ENCODE measurements at regions not wholly inside any gene's neighbourhood (a gene's known extent, or its start where the extent isn't known, plus 50 kb on each side); places are given as distances from the start of the nearest gene placed in this dataset.

DNA sequence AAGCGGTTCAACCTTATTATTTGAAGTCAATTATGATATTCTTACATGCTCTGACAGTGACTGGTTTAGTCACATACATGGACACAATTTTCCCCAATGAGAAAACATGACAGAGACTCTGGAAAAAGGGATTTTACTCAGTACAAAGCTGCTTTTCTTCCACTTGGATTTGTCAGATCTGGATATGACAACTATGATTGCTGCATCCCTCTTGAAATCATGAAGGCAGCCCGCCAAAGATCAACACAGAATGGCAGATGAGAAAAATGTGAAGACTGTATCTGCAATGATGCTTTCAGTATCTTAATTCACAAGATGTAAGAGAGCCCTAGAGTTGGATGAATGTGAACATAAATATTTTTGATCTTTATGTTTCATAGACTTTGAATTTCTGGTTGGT is 439.6 kb downstream of the CDH8 start:
- no peak for TF ChIP-seq TCF12 (IDR thresholded peaks at IDR 0.05)
- no peak for TF ChIP-seq MXI1 (IDR thresholded peaks at IDR 0.05; ENCODE audit: low read depth, low read length)
- TF ChIP-seq, protein P1, sequence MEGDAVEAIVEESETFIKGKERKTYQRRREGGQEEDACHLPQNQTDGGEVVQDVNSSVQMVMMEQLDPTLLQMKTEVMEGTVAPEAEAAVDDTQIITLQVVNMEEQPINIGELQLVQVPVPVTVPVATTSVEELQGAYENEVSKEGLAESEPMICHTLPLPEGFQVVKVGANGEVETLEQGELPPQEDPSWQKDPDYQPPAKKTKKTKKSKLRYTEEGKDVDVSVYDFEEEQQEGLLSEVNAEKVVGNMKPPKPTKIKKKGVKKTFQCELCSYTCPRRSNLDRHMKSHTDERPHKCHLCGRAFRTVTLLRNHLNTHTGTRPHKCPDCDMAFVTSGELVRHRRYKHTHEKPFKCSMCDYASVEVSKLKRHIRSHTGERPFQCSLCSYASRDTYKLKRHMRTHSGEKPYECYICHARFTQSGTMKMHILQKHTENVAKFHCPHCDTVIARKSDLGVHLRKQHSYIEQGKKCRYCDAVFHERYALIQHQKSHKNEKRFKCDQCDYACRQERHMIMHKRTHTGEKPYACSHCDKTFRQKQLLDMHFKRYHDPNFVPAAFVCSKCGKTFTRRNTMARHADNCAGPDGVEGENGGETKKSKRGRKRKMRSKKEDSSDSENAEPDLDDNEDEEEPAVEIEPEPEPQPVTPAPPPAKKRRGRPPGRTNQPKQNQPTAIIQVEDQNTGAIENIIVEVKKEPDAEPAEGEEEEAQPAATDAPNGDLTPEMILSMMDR (IDR thresholded peaks at IDR 0.05) = no peak
- TF ChIP-seq GATA2 (CRISPR knock-in tag; IDR thresholded peaks at IDR 0.05) = no peak
- TF ChIP-seq JUND (IDR thresholded peaks at IDR 0.05) = no peak
- no peak for TF ChIP-seq POLR2AphosphoS5 (IDR thresholded peaks at IDR 0.05; ENCODE audit: low read depth, low read length)
- TF ChIP-seq RCOR1 (IDR thresholded peaks at IDR 0.05; ENCODE audit: low read length) = no peak
- TF ChIP-seq NFIC (IDR thresholded peaks at IDR 0.05; ENCODE audit: borderline replicate concordance) = no peak
- TF ChIP-seq, protein P2, sequence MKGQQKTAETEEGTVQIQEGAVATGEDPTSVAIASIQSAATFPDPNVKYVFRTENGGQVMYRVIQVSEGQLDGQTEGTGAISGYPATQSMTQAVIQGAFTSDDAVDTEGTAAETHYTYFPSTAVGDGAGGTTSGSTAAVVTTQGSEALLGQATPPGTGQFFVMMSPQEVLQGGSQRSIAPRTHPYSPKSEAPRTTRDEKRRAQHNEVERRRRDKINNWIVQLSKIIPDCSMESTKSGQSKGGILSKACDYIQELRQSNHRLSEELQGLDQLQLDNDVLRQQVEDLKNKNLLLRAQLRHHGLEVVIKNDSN (IDR thresholded peaks at IDR 0.05; ENCODE audit: borderline replicate concordance, low read depth) = no peak
- no peak overlapping the region for H2AFZ ChIP-seq (ENCODE audit: low read depth)
- no peak overlapping the region for H3K9ac ChIP-seq
- H3K9me3 ChIP-seq = no peaks in the 10 kb centered on the region
- H3K27ac ChIP-seq (ENCODE audit: low read depth in 2 of 2, low read length in 1 of 2) = no peak overlapping the region
- H3K36me3 ChIP-seq (replicated peaks in 1 of 2; ENCODE audit: control insufficient read depth in 1 of 2, insufficient read depth in 2 of 2, low read length in 1 of 2) = no peaks in the 10 kb centered on the region
- no peaks in the 10 kb centered on the region for H3K9me2 ChIP-seq
- CTCF ChIA-PET = no interaction called here
- POLR2A ChIA-PET = no interaction called here
- H3K4me3 ChIP-seq (ENCODE audit: low read depth in 2 of 2, low read length in 1 of 2) = no peak overlapping the region
- no peak for DNase-seq
- H3K4me1 ChIP-seq (ENCODE audit: control insufficient read depth in 1 of 2, insufficient read depth in 2 of 2, low read depth in 1 of 2, low read length in 1 of 2) = no peaks in the 10 kb centered on the region
- H3K4me2 ChIP-seq = no peak overlapping the region
- H3K27me3 ChIP-seq (ENCODE audit: insufficient read depth) = no peaks in the 10 kb centered on the region
- no peaks in the 10 kb centered on the region for H4K20me1 ChIP-seq (ENCODE audit: insufficient read depth)
- no peaks in the 10 kb centered on the region for H3F3A ChIP-seq (replicated peaks; ENCODE audit: insufficient read depth)
- WGBS (ENCODE audit: low lambda C conversion rate) = 6% methylated on average over 2 of the region's 2 CpGs
- H3K79me2 ChIP-seq (ENCODE audit: insufficient read depth) = no peaks in the 10 kb centered on the region

- Histone ChIP-seq H3K27me3 (ENCODE audit: insufficient read depth) (no peaks in the 10 kb centered on the region), H3K36me3 (replicated peaks in 1 of 2; ENCODE audit: control insufficient read depth in 1 of 2, insufficient read depth in 2 of 2, low read length in 1 of 2) (no peaks in the 10 kb centered on the region), H2AFZ (ENCODE audit: low read depth) (no peak overlapping the region), H3K9ac (no peak overlapping the region), H3K4me3 (ENCODE audit: low read depth in 2 of 2, low read length in 1 of 2) (no peak overlapping the region), H3K9me2 (no peaks in the 10 kb centered on the region), H3K79me2 (ENCODE audit: insufficient read depth) (no peaks in the 10 kb centered on the region), H3K4me1 (ENCODE audit: control insufficient read depth in 1 of 2, insufficient read depth in 2 of 2, low read depth in 1 of 2, low read length in 1 of 2) (no peaks in the 10 kb centered on the region), H3F3A (replicated peaks; ENCODE audit: insufficient read depth) (no peaks in the 10 kb centered on the region), H3K4me2 (no peak overlapping the region), H3K27ac (ENCODE audit: low read depth in 2 of 2, low read length in 1 of 2) (no peak overlapping the region), H4K20me1 (ENCODE audit: insufficient read depth) (no peaks in the 10 kb centered on the region), H3K9me3 (no peaks in the 10 kb centered on the region)
- ChIA-PET CTCF (no interaction called here), POLR2A (no interaction called here)
- DNase-seq = no peak
- WGBS (ENCODE audit: low lambda C conversion rate) = 27% methylated on average over 3 of the region's 3 CpGs
- TF ChIP-seq NRF1 (IDR thresholded peaks at IDR 0.05; ENCODE audit: low read depth, low read length) = no peak
- TF ChIP-seq MAX (IDR thresholded peaks at IDR 0.05; ENCODE audit: low read depth) = no peak
- TF ChIP-seq FOXM1 (IDR thresholded peaks at IDR 0.05; ENCODE audit: low read depth) = no peak
- TF ChIP-seq, protein P1 (IDR thresholded peaks at IDR 0.05) = no peak
- no peak for TF ChIP-seq SMC3 (IDR thresholded peaks at IDR 0.05; ENCODE audit: low read depth, low read length)
- TF ChIP-seq TCF12 (IDR thresholded peaks at IDR 0.05) = no peak
- TF ChIP-seq EP300 (IDR thresholded peaks at IDR 0.05; ENCODE audit: borderline replicate concordance in 1 of 2, low read depth in 1 of 2, low read length in 1 of 2) = no peak
- TF ChIP-seq, protein P2 (IDR thresholded peaks at IDR 0.05; ENCODE audit: borderline replicate concordance, low read depth) = no peak
- no peak for TF ChIP-seq NFIC (IDR thresholded peaks at IDR 0.05; ENCODE audit: borderline replicate concordance)
- TF ChIP-seq JUND (IDR thresholded peaks at IDR 0.05) = no peak
- TF ChIP-seq GATA2 (CRISPR knock-in tag; IDR thresholded peaks at IDR 0.05) = no peak
- no peak for TF ChIP-seq TEAD4 (IDR thresholded peaks at IDR 0.05; ENCODE audit: borderline replicate concordance, insufficient read depth)
- TF ChIP-seq, protein P3, sequence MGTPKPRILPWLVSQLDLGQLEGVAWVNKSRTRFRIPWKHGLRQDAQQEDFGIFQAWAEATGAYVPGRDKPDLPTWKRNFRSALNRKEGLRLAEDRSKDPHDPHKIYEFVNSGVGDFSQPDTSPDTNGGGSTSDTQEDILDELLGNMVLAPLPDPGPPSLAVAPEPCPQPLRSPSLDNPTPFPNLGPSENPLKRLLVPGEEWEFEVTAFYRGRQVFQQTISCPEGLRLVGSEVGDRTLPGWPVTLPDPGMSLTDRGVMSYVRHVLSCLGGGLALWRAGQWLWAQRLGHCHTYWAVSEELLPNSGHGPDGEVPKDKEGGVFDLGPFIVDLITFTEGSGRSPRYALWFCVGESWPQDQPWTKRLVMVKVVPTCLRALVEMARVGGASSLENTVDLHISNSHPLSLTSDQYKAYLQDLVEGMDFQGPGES (IDR thresholded peaks at IDR 0.05; ENCODE audit: low read depth, low read length) = no peak
- TF ChIP-seq ZBTB33 (IDR thresholded peaks at IDR 0.05; ENCODE audit: borderline replicate concordance, low read depth) = no peak
- no peak for TF ChIP-seq CHD2 (IDR thresholded peaks at IDR 0.05; ENCODE audit: low read length, partially characterized antibody)
Observed at GRCh38 chr16:61595605-61596004, 440.6 kb downstream of the CDH8 start.

Measured in SK-N-SH (cell line).